MM.1S (cell line): ENCODE measurements at regions not wholly inside any gene's neighbourhood (a gene's known extent, or its start where the extent isn't known, plus 50 kb on each side); places are given as distances from the start of the nearest gene placed in this dataset.

ENCODE experiments used
- CTCF ChIP-seq: fragments of 300-600 bp; sonication (generic); IDR thresholded peaks from 2 replicates; pipeline ENCODE4 v1.5.1; 2016; ENCODE audit warnings: antibody characterized with exemption, low read length, mixed read lengths
- EZH2 ChIP-seq: fragments of 300-600 bp; sonication (generic); optimal IDR thresholded peaks from 2 replicates; pipeline ENCODE3; 2017; ENCODE audit warnings: low read depth, mild to moderate bottlenecking, antibody characterized with exemption, low read length, mixed read lengths
- EZH2phosphoT487 ChIP-seq: fragments of 300-600 bp; sonication (generic); IDR thresholded peaks from 2 replicates; pipeline ENCODE4 v1.6.1; 2018; ENCODE audit warnings: antibody characterized with exemption, low read length

- TF ChIP-seq CTCF (no peak), EZH2 (no peak), EZH2phosphoT487 (no peak)
These were observed 885.8 kb downstream of the KCNJ2 start for GRCh38 chr17:71055128-71055527.
